ENCODE measurements at regions not wholly inside any gene's neighbourhood (a gene's known extent, or its start where the extent isn't known, plus 50 kb on each side); places are given as distances from the start of the nearest gene placed in this dataset.

DNA sequence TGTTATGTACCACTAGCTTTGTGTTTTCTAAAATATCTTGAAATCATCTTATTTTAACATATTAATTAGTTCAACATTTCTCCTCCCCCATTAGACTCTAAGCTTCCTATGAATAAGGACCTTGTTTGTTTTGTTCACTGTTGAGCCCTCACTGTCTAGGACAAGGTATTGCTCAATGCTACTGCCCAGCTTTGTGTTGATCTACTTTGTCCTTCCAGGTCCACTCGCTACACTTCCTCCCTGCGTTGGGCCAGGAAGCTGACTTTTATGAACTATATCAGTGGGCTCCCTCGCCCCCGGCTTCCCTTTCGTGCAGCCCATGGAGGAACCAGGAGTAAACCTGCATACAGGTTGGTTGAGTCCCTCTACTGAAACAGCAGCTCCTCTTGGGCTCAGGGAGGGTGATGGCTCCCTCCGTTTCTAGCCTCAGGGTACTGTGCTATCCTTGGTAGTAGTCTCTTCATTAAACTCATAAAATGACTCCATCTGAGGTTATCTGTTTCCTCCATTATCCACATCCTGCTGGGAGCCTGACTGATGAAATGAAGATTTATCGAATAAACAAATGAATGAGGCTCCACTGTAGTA lies 272.5 kb downstream of the CLIC5 start:
- H3K27ac ChIP-seq = no peak overlapping the region
- no peak for DNase-seq (ENCODE audit: low read depth, low spot score)

GRCh38 chr6:45742591-45742990 lies 273.1 kb downstream of the CLIC5 start:
- no peak overlapping the region for H3K27ac ChIP-seq

GRCh38 chr6:45741437-45742171 lies 274.1 kb downstream of the CLIC5 start:
- DNase-seq (ENCODE audit: low read depth, low spot score) = no peak
- no peak overlapping the region for H3K27ac ChIP-seq

More at GRCh38 chr6:45742591-45742990, 273.1 kb downstream of the CLIC5 start:
- no peak for DNase-seq (ENCODE audit: low read depth, low spot score)

- no peak for DNase-seq (ENCODE audit: low read depth, low spot score)
- H3K27ac ChIP-seq = no peak overlapping the region
Observed at GRCh38 chr6:45739058-45739457, 276.6 kb downstream of the CLIC5 start.

- no peak for DNase-seq (ENCODE audit: low read depth, low spot score)
- no peak overlapping the region for H3K27ac ChIP-seq
Observed at GRCh38 chr6:45738057-45738455, 277.6 kb downstream of the CLIC5 start.

GRCh38 chr6:45737331-45738056 lies 278.2 kb downstream of the CLIC5 start:
- no peak for DNase-seq (ENCODE audit: low read depth, low spot score)
- no peak overlapping the region for H3K27ac ChIP-seq

GRCh38 chr6:45736134-45736533 lies 279.5 kb downstream of the CLIC5 start:
- H3K27ac ChIP-seq = no peak overlapping the region
- DNase-seq (ENCODE audit: low read depth, low spot score) = no peak

DNA sequence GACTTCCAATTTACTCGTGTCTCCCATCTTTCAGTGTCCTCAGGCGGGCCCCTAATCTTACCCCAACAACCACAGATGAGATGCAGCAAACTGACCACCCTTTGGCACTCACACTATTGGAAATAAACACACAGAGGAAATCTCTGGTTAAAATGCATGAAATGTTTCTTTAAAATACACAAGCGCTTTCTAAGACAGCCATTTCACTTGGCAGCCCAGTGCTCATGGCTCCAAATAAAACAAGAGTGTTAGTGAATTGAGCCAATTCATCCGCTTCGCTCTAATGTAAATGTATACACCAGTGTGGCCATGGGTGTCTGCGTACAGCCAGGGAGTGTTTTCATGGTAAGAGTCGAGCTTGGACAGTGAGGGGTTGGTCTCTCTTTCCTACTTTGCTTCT lies 282.9 kb downstream of the CLIC5 start:
- no peak for DNase-seq (ENCODE audit: low read depth, low spot score)
- no peak overlapping the region for H3K27ac ChIP-seq

DNA sequence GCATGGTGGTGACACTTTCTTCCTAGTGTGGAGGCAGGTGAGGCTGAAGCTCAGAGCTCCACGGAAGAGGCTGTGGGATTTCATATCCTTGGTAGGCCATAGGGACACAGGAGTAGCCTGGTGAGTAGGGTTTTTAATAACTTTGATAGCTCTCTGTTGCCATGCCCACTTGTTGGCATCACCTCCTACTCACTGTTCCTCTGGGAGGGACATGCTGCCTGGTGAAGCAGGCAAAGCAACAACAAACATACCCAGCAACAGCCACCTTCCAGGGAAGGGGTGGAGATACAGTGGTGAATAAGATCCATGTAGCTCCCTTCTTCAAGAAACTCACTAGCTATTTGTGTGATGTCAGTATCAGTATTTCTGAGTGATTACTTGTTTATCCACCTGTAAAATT lies 285.4 kb downstream of the CLIC5 start:
- no peak for DNase-seq (ENCODE audit: low read depth, low spot score)
- no peak overlapping the region for H3K27ac ChIP-seq

DNA sequence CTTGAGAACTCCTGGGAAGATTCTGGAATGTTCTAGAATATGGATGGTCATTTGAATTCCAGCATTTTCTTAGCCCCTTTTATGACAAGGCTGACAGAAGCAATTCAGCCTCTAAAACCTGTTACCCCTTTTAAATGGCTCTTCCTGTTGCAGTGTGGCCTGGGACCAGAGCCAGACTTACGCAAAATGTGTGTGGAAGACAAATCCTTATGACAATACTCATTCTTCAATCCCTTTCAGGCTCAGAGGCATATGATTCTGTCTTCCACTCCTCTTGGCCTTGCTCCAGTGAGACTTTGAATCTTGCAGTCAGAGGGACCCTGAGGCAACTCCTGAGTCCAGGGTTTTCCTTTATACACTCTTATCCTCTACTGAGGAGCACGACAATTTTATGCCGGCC lies 287.0 kb downstream of the CLIC5 start:
- H3K27ac ChIP-seq = no peak overlapping the region
- peak; percentile 57 for DNase-seq (ENCODE audit: low read depth, low spot score)

GRCh38 chr6:45727819-45728449 lies 287.7 kb downstream of the CLIC5 start:
- no peak for DNase-seq (ENCODE audit: low read depth, low spot score)
- H3K27ac ChIP-seq = no peak overlapping the region

DNA sequence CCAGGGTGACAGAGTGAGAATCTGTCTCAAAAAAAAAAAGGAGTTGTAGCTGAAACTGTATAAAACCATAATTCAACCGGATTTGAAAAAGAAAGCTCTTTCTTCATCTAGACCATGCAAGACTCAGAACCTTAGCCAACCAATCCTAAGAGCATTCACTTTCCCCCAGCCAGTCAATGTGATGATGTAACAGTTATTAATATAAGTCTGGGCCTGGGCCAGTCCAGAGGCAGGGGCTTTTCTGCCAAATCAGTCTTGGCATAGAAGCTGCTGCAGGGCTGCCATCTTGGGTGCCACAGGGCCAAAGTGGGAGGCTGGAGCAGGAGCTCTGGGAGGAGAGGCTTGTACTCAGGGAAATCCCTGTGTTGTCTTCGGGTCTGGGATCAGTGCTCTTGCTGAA lies 288.4 kb downstream of the CLIC5 start:
- DNase-seq (ENCODE audit: low read depth, low spot score) = no peak

GRCh38 chr6:45726444-45726843 lies 289.2 kb downstream of the CLIC5 start:
- no peak overlapping the region for H3K27ac ChIP-seq
- no peak for DNase-seq (ENCODE audit: low read depth, low spot score)

More for the DNA sequence above, 288.4 kb downstream of the CLIC5 start:
- no peak overlapping the region for H3K27ac ChIP-seq

DNA sequence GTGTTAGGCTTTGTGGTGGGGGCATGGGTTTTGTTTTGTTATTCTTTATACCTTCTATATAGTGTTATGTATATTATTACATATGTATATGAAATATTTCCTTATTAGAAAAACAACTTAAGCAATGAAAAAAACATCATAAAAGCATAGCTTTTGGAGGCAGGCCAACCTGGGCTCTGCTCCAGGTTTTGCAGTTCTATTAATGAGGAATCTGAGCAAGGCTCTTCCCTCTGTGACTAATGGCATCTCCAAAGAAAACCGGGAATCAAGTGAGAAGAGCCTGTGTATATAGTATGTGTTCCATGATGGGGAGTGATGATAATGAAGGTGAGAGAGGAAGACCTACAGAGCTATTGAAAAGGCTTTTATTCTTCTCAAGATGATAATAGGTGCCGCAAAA lies 291.1 kb downstream of the CLIC5 start:
- no peak overlapping the region for H3K27ac ChIP-seq
- no peak for DNase-seq (ENCODE audit: low read depth, low spot score)

DNA sequence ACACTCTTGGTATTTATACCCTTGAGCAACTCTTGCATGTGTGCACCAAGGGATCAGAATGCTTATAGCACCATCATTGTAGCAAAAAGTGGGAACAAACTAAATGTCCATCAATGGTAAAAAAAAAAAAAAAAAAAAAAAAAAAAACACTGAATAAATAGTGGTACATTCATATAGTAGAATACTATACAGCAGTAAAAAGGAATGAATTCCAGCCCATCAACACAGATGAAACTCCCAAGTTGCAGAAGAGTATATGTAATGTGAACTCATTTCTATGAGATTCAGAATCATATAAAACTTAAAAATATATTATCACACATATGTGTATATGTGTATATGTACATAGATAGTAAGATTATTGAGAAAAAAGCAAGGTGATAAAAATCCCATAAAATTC lies 291.6 kb downstream of the CLIC5 start:
- no peak overlapping the region for H3K27ac ChIP-seq
- no peak for DNase-seq (ENCODE audit: low read depth, low spot score)

DNA sequence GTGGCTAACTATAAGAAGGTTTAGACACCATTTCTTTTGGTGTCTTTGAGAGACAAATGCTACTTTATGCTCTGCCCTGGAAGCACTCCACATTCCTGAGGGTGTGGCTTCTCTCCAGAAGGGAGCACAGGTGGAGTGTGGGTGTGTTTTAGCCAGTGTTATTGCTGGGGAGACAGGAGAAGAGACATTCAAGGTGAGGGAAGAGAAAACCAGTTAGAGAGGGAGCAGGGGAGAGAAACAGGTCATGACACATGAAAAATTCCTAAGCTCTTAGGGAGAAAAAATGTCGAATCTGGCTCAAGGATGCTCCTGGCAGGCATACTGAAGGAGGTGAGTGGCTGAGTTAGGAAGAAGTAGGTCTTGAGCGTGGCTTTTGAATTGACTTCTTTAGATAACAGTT lies 292.8 kb downstream of the CLIC5 start:
- no peak for DNase-seq (ENCODE audit: low read depth, low spot score)
- H3K27ac ChIP-seq = no peak overlapping the region

- DNase-seq (ENCODE audit: low read depth, low spot score) = no peak
- no peak overlapping the region for H3K27ac ChIP-seq
Observed at GRCh38 chr6:45721665-45722064, 294.0 kb downstream of the CLIC5 start.

GRCh38 chr6:45718871-45719270 lies 296.8 kb downstream of the CLIC5 start:
- no peak for DNase-seq (ENCODE audit: low read depth, low spot score)
- H3K27ac ChIP-seq = no peak overlapping the region

DNA sequence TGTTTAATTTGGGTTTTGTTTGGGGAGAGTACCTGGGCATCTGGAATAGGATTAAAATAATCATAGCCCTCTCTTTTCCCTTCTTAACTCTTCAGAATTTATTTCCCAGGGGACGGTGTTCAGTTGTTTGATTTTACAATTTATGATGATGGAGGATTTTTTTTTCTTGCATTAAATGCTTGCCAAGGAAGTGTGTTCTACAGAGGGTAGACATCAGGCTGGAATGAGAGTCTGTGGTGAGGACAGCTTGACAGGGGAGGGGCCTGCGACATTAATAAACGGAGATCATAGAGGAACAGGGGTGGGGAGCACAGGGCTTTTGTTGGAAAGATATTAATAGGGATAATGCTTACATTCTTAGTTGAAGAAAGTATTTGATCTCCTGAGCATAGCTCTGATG lies 297.5 kb downstream of the CLIC5 start:
- H3K27ac ChIP-seq = no peak overlapping the region
- no peak for DNase-seq (ENCODE audit: low read depth, low spot score)

DNA sequence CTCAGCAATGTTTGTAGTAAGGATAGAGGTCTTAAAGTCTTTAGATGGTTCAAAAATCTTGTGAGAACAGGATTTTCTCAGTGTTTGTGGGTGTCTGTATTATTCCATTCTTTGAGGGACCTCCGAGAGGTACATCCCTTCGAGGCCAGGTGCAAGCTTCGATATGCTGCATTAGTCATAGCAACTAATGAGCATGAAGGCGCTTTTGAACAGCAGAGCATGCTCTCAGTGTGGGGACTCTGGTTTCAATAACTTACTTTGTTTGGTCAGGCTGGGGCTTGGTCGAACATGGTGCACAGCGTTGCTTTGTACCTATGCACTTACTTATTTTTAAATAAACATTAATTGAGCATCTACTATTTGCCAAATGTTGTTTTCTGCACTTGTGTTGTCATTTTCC lies 297.9 kb downstream of the CLIC5 start:
- no peak overlapping the region for H3K27ac ChIP-seq
- DNase-seq (ENCODE audit: low read depth, low spot score) = no peak

DNA sequence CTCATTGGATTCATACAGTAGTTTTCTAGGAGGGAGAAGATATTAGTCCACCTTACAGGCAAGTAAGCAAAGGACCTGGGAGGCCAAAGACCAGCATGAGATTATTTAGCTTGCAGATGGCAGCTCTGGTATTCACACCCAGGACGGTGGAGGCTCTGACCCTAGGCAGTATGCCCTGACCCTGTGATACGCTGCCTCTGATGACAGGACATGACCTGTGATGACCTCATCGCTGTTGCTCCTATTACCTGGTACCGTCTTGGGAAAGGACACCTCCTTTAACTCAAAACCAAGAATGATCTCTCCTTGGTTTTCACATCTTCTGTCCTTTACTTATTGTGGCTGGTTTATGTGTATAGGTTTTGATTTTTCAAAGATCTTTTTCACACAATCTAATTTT lies 298.6 kb downstream of the CLIC5 start:
- H3K27ac ChIP-seq = no peak overlapping the region
- DNase-seq (ENCODE audit: low read depth, low spot score) = no peak

Measured in epithelial cell of prostate (primary cell).